SJCRH30 (cell line): ENCODE measurements at regions not wholly inside any gene's neighbourhood (a gene's known extent, or its start where the extent isn't known, plus 50 kb on each side); places are given as distances from the start of the nearest gene placed in this dataset.
A peak's percentile ranks its signal among the peaks of the same experiment; 100 is the strongest.
"Not testable (repeated sequence)": the region's sequence is repeated elsewhere in the genome, so short reads cannot be mapped to it uniquely, and the experiment has no call there.

Experiments
- DNase-seq, 2 experiments: peaks; one replicate each; pipeline ENCODE4 v3.0.0-alpha.2; 2015 to 2020
- H3K27ac ChIP-seq: fragments of 250-450 bp; sonication (Bioruptor Pico); 2 replicates; pipeline ENCODE4 v1.5.1; 2020; ENCODE audit warnings: mild to moderate bottlenecking, moderate library complexity
- H3K27me3 ChIP-seq: fragments of 250-450 bp; sonication (Bioruptor Pico); 2 replicates; pipeline ENCODE4 v1.5.1; 2020; ENCODE audit warnings: mild to moderate bottlenecking, moderate library complexity
- H3K36me3 ChIP-seq: fragments of 250-450 bp; sonication (Bioruptor Pico); 2 replicates; pipeline ENCODE4 v1.5.1; 2020; ENCODE audit warnings: mild to moderate bottlenecking, moderate library complexity
- H3K4me1 ChIP-seq: fragments of 250-450 bp; sonication (Bioruptor Pico); 2 replicates; pipeline ENCODE4 v1.5.1; 2020; ENCODE audit warnings: mild to moderate bottlenecking, moderate library complexity
- H3K4me3 ChIP-seq: fragments of 250-450 bp; sonication (Bioruptor Pico); 2 replicates; pipeline ENCODE4 v1.5.1; 2020; ENCODE audit warnings: mild to moderate bottlenecking, moderate library complexity
- H3K9me3 ChIP-seq: fragments of 250-450 bp; sonication (Bioruptor Pico); replicated peaks from 2 replicates; pipeline ENCODE4 v1.5.1; 2020; ENCODE audit warnings: mild to moderate bottlenecking, moderate library complexity

- Histone ChIP-seq H3K27me3 (no peaks in the 10 kb centered on the region), H3K36me3 (no peaks in the 10 kb centered on the region), H3K4me1 (peaks cover 8% of the 10 kb centered on the region; the same call in 1 of the 2 replicates), H3K9me3 (no peaks in the 10 kb centered on the region; the same call in none of the 2 replicates), H3K4me3 (no peak overlapping the region), H3K27ac (no peak overlapping the region)
- peak; percentile 51 to 71 for DNase-seq
These were observed 83.4 kb upstream of the SEMA3E start for GRCh38 chr7:83732305-83732704.

GRCh38 chr7:83731154-83731553 is 82.2 kb upstream of the SEMA3E start:
- H3K27ac ChIP-seq, result no peak overlapping the region
- no peaks in the 10 kb centered on the region for H3K36me3 ChIP-seq
- no peaks in the 10 kb centered on the region; the same call in none of the 2 replicates for H3K9me3 ChIP-seq
- peaks cover 8% of the 10 kb centered on the region; the same call in 1 of the 2 replicates for H3K4me1 ChIP-seq
- no peaks in the 10 kb centered on the region for H3K27me3 ChIP-seq
- DNase-seq, result no peak
- H3K4me3 ChIP-seq, result no peak overlapping the region

- H3K36me3 ChIP-seq, DNase-seq, H3K4me1 ChIP-seq, H3K27ac ChIP-seq, H3K27me3 ChIP-seq, H3K4me3 ChIP-seq: not testable (repeated sequence)
- H3K9me3 ChIP-seq, result peaks cover 12% of the 10 kb centered on the region
These were observed 68.0 kb upstream of the SEMA3E start for GRCh38 chr7:83716923-83717322.

- Histone ChIP-seq H3K27me3 (no peaks in the 10 kb centered on the region), H3K36me3 (no peaks in the 10 kb centered on the region), H3K4me3 (no peak overlapping the region), H3K27ac (no peak overlapping the region), H3K9me3 (peaks cover 8% of the 10 kb centered on the region; the same call in 1 of the 2 replicates), H3K4me1 (peaks cover 9% of the 10 kb centered on the region)
- no peak for DNase-seq
These were observed 59.6 kb upstream of the SEMA3E start for GRCh38 chr7:83708531-83708930.

- no peaks in the 10 kb centered on the region for H3K27me3 ChIP-seq
- H3K9me3 ChIP-seq, result no peaks in the 10 kb centered on the region
- no peak overlapping the region for H3K27ac ChIP-seq
- no peak overlapping the region for H3K4me3 ChIP-seq
- no peaks in the 10 kb centered on the region for H3K36me3 ChIP-seq
- H3K4me1 ChIP-seq, result peaks cover 9% of the 10 kb centered on the region
- peak; percentile 7 to 54 for DNase-seq
These were observed 55.6 kb upstream of the SEMA3E start for GRCh38 chr7:83704564-83704963.

GRCh38 chr7:83702446-83702845 is 53.5 kb upstream of the SEMA3E start:
- peaks cover 9% of the 10 kb centered on the region for H3K4me1 ChIP-seq

GRCh38 chr7:83701736-83702135 is 52.8 kb upstream of the SEMA3E start:
- Histone ChIP-seq H3K27ac (no peak overlapping the region), H3K27me3 (no peaks in the 10 kb centered on the region), H3K4me1 (peaks cover 9% of the 10 kb centered on the region), H3K36me3 (no peaks in the 10 kb centered on the region), H3K9me3 (no peaks in the 10 kb centered on the region), H3K4me3 (no peak overlapping the region)
- DNase-seq, result peak in 1 of 2 experiments; percentile 9

More at GRCh38 chr7:83702446-83702845, 53.5 kb upstream of the SEMA3E start:
- no peaks in the 10 kb centered on the region for H3K36me3 ChIP-seq
- DNase-seq, result no peak
- no peak overlapping the region for H3K27ac ChIP-seq
- no peaks in the 10 kb centered on the region for H3K9me3 ChIP-seq
- H3K4me3 ChIP-seq, result no peak overlapping the region
- no peaks in the 10 kb centered on the region for H3K27me3 ChIP-seq
